ENCODE measurements at regions not wholly inside any gene's neighbourhood (a gene's known extent, or its start where the extent isn't known, plus 50 kb on each side); places are given as distances from the start of the nearest gene placed in this dataset.
"Not testable (repeated sequence)": the region's sequence is repeated elsewhere in the genome, so short reads cannot be mapped to it uniquely, and the experiment has no call there.

GRCh38 chr5:77909237-77909636, 133.1 kb upstream of the TBCA start:
- no peak for DNase-seq (ENCODE audit: low read depth in 2 of 2)

- DNase-seq (ENCODE audit: low read depth in 2 of 2) = no peak
These were observed 132.6 kb upstream of the TBCA start for GRCh38 chr5:77908787-77909186.

GRCh38 chr5:77907786-77908185, 131.6 kb upstream of the TBCA start:
- DNase-seq (ENCODE audit: low read depth in 2 of 2) = no peak

GRCh38 chr5:77906806-77907205, 130.7 kb upstream of the TBCA start:
- DNase-seq (ENCODE audit: low read depth in 2 of 2) = no peak

GRCh38 chr5:77904362-77904761, 128.2 kb upstream of the TBCA start:
- no peak for DNase-seq (ENCODE audit: low read depth in 2 of 2)

- no peak for DNase-seq (ENCODE audit: low read depth in 2 of 2)
These were observed 124.6 kb upstream of the TBCA start for GRCh38 chr5:77900691-77901090.

GRCh38 chr5:77898385-77898784, 122.2 kb upstream of the TBCA start:
- DNase-seq (ENCODE audit: low read depth in 2 of 2) = no peak

- DNase-seq (ENCODE audit: low read depth in 2 of 2) = no peak
These were observed 120.2 kb upstream of the TBCA start for GRCh38 chr5:77896338-77896737.

- DNase-seq (ENCODE audit: low read depth in 2 of 2) = not testable (repeated sequence)
These were observed 118.0 kb upstream of the TBCA start for GRCh38 chr5:77894103-77894502.

- DNase-seq (ENCODE audit: low read depth in 2 of 2) = peak; percentile 90
These were observed 117.2 kb upstream of the TBCA start for GRCh38 chr5:77893225-77893860.

GRCh38 chr5:77892061-77893010, 116.2 kb upstream of the TBCA start:
- no peak for DNase-seq (ENCODE audit: low read depth in 2 of 2)

- no peak for DNase-seq (ENCODE audit: low read depth in 2 of 2)
These were observed 109.4 kb upstream of the TBCA start for GRCh38 chr5:77885519-77885918.

GRCh38 chr5:77882670-77883257, 106.6 kb upstream of the TBCA start:
- no peak for DNase-seq (ENCODE audit: low read depth in 2 of 2)

- DNase-seq (ENCODE audit: low read depth in 2 of 2) = no peak
These were observed 105.4 kb upstream of the TBCA start for GRCh38 chr5:77881528-77881927.

GRCh38 chr5:77877516-77878355, 101.6 kb upstream of the TBCA start:
- DNase-seq (ENCODE audit: low read depth in 2 of 2) = no peak

GRCh38 chr5:77876862-77877502, 100.8 kb upstream of the TBCA start:
- no peak for DNase-seq (ENCODE audit: low read depth in 2 of 2)

GRCh38 chr5:77876316-77876715, 100.2 kb upstream of the TBCA start:
- no peak for DNase-seq (ENCODE audit: low read depth in 2 of 2)

GRCh38 chr5:77874691-77875090, 98.6 kb upstream of the TBCA start:
- no peak for DNase-seq (ENCODE audit: low read depth in 2 of 2)

- DNase-seq (ENCODE audit: low read depth in 2 of 2) = no peak
These were observed 97.1 kb upstream of the TBCA start for GRCh38 chr5:77873239-77873638.

GRCh38 chr5:77871946-77872345, 95.8 kb upstream of the TBCA start:
- no peak for DNase-seq (ENCODE audit: low read depth in 2 of 2)

GRCh38 chr5:77871016-77871415, 94.9 kb upstream of the TBCA start:
- no peak for DNase-seq (ENCODE audit: low read depth in 2 of 2)
